HFF-Myc (cell line): ENCODE measurements at regions not wholly inside any gene's neighbourhood (a gene's known extent, or its start where the extent isn't known, plus 50 kb on each side); places are given as distances from the start of the nearest gene placed in this dataset.

Source experiments
- DNase-seq: peaks from one replicate; pipeline ENCODE4 v3.0.0-alpha.2; 2011; ENCODE audit warnings: low read depth; ENCODE audit errors: extremely low read depth
- H3K4me3 ChIP-seq: replicated peaks from 2 replicates; pipeline ENCODE4 v1.5.1; 2011; ENCODE audit warnings: low read depth, mild to moderate bottlenecking, control low read depth, low read length
- CTCF ChIP-seq: IDR thresholded peaks from 2 replicates; pipeline ENCODE4 v1.5.1; 2012; ENCODE audit warnings: mild to moderate bottlenecking, low read depth, low read length, control low read depth; ENCODE audit errors: missing control alignments

GRCh38 chr5:30112867-30113266, 1080.6 kb upstream of the CDH6 start:
- DNase-seq: no peak
- no peak for TF ChIP-seq CTCF
- H3K4me3 ChIP-seq: no peak overlapping the region

- no peak for DNase-seq
- H3K4me3 ChIP-seq: no peak overlapping the region
- no peak for TF ChIP-seq CTCF
Observed at GRCh38 chr5:30108051-30108450, 1085.4 kb upstream of the CDH6 start.

GRCh38 chr5:30106596-30106995, 1086.9 kb upstream of the CDH6 start:
- no peak for DNase-seq
- H3K4me3 ChIP-seq: no peak overlapping the region
- TF ChIP-seq CTCF: no peak

GRCh38 chr5:30104872-30105596, 1088.5 kb upstream of the CDH6 start:
- DNase-seq: no peak
- no peak for TF ChIP-seq CTCF
- no peak overlapping the region for H3K4me3 ChIP-seq

GRCh38 chr5:30103452-30104202, 1089.9 kb upstream of the CDH6 start:
- TF ChIP-seq CTCF: no peak
- no peak for DNase-seq
- H3K4me3 ChIP-seq: no peak overlapping the region

GRCh38 chr5:30103052-30103451, 1090.4 kb upstream of the CDH6 start:
- TF ChIP-seq CTCF: no peak
- DNase-seq: no peak
- H3K4me3 ChIP-seq: no peak overlapping the region
